ENCODE measurements at regions not wholly inside any gene's neighbourhood (a gene's known extent, or its start where the extent isn't known, plus 50 kb on each side); places are given as distances from the start of the nearest gene placed in this dataset.

DNA sequence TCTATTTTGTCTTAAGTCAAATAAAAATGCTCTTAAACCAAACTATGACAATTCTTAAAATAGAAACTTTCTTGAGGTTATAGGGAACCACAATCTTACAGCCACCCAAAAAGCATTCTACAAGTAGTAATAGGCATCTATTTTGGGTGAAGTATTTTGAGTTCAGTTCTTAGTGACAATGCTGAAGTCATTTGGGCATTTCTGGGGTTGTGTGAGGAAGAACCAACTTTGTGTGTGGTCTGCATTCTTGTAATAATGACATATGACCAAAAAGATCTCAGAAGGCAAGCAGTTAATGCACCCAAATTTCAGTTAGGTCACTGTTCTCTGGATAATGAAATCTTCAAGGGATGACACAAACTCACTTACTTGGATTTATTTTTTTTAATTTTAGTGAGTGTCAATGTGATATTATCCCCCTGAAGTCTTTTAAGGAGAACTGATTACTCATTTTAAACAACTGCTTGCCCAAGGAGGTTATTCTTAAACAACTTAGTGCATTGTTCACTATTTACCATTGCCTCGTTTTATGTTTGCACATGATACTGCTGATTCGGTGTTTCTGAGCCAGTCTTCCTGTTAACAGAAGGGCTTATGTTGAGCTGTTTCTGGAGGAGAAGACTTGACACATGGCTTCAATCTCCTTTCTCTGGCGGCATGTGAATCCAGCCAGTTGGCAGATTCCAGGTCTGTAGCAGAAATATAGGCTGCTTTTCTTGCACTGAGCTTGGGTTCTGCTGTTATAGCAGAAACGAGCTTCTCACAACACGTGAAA, 618.9 kb downstream of the BCKDHB start:
- TF ChIP-seq EZH2phosphoT487 (IDR thresholded peaks at IDR 0.05; ENCODE audit: low read depth), result no peak
- no peak for TF ChIP-seq CTCF (IDR thresholded peaks at IDR 0.05; ENCODE audit: low read depth, low read length)
